HFF-Myc (cell line): ENCODE measurements at regions not wholly inside any gene's neighbourhood (a gene's known extent, or its start where the extent isn't known, plus 50 kb on each side); places are given as distances from the start of the nearest gene placed in this dataset.
"Not testable (repeated sequence)": the region's sequence is repeated elsewhere in the genome, so short reads cannot be mapped to it uniquely, and the experiment has no call there.

Source experiments
- DNase-seq: peaks from one replicate; pipeline ENCODE4 v3.0.0-alpha.2; 2011; ENCODE audit warnings: low read depth; ENCODE audit errors: extremely low read depth
- H3K4me3 ChIP-seq: replicated peaks from 2 replicates; pipeline ENCODE4 v1.5.1; 2011; ENCODE audit warnings: low read depth, mild to moderate bottlenecking, control low read depth, low read length
- CTCF ChIP-seq: IDR thresholded peaks from 2 replicates; pipeline ENCODE4 v1.5.1; 2012; ENCODE audit warnings: mild to moderate bottlenecking, low read depth, low read length, control low read depth; ENCODE audit errors: missing control alignments

GRCh38 chr1:58949551-58950220 is 165.8 kb upstream of the JUN start:
- TF ChIP-seq CTCF: no peak
- DNase-seq: no peak
- no peak overlapping the region for H3K4me3 ChIP-seq

- no peak for TF ChIP-seq CTCF
- H3K4me3 ChIP-seq: no peak overlapping the region
These were observed 167.1 kb upstream of the JUN start for GRCh38 chr1:58950897-58951296.

GRCh38 chr1:58953951-58954350 is 170.1 kb upstream of the JUN start:
- not testable (repeated sequence) for H3K4me3 ChIP-seq, DNase-seq

More at GRCh38 chr1:58950897-58951296, 167.1 kb upstream of the JUN start:
- no peak for DNase-seq

- H3K4me3 ChIP-seq, DNase-seq: not testable (repeated sequence)
These were observed 179.4 kb upstream of the JUN start for GRCh38 chr1:58963287-58963686.

GRCh38 chr1:58964428-58964827 is 180.6 kb upstream of the JUN start:
- no peak overlapping the region for H3K4me3 ChIP-seq
- no peak for TF ChIP-seq CTCF
- no peak for DNase-seq

GRCh38 chr1:58964880-58965279 is 181.0 kb upstream of the JUN start:
- no peak overlapping the region for H3K4me3 ChIP-seq
- no peak for DNase-seq
- TF ChIP-seq CTCF: no peak

GRCh38 chr1:58966103-58966916 is 182.5 kb upstream of the JUN start:
- H3K4me3 ChIP-seq: no peak overlapping the region
- no peak for DNase-seq
- TF ChIP-seq CTCF: no peak
